IPS DF 6.9 (cell line): ENCODE measurements at regions not wholly inside any gene's neighbourhood (a gene's known extent, or its start where the extent isn't known, plus 50 kb on each side); places are given as distances from the start of the nearest gene placed in this dataset.
A peak's percentile ranks its signal among the peaks of the same experiment; 100 is the strongest.

Experiments
- DNase-seq: peaks from one replicate; pipeline ENCODE4 v3.0.0-alpha.2; 2013; ENCODE audit warnings: low read depth, low spot score
- H3K27ac ChIP-seq: one replicate; pipeline ENCODE4 v1.5.1; 2013; ENCODE audit warnings: low read length, control low read depth
- H3K27me3 ChIP-seq: 2 replicates; pipeline ENCODE4 v1.6.1; 2013; ENCODE audit warnings: mild to moderate bottlenecking, low read length; ENCODE audit not compliant: control insufficient read depth, insufficient read depth
- H3K36me3 ChIP-seq: 2 replicates; pipeline ENCODE4 v1.6.1; 2013; ENCODE audit warnings: low read length; ENCODE audit not compliant: control insufficient read depth, insufficient read depth
- H3K4me1 ChIP-seq: 2 replicates; pipeline ENCODE4 v1.6.1; 2013; ENCODE audit warnings: low read length; ENCODE audit not compliant: control insufficient read depth, insufficient read depth
- H3K4me3 ChIP-seq: 2 replicates; pipeline ENCODE4 v1.5.1; 2013; ENCODE audit warnings: mild to moderate bottlenecking, low read length
- H3K9me3 ChIP-seq: 2 replicates; pipeline ENCODE4 v1.6.1; 2013; ENCODE audit warnings: low read length, inconsistent platforms; ENCODE audit not compliant: control insufficient read depth, insufficient read depth
- WGBS: extraction: QIAGEN DNeasy Blood & Tissue Kit; methylation state at CpG from one replicate; pipeline ENCODE4 v1.1.7; 2013; ENCODE audit warnings: mixed read lengths, missing lambda C conversion rate; ENCODE audit not compliant: insufficient read length, insufficient coverage; 5-methylcytosine and 5-hydroxymethylcytosine counted together

- H3K36me3 ChIP-seq = no peaks in the 10 kb centered on the region
- no peak overlapping the region for H3K27ac ChIP-seq
- no peaks in the 10 kb centered on the region for H3K9me3 ChIP-seq
- no CpG with 5 or more reads among the region's 2 CpGs for WGBS
- H3K4me1 ChIP-seq = no peaks in the 10 kb centered on the region
- H3K27me3 ChIP-seq = no peaks in the 10 kb centered on the region
- DNase-seq = no peak
- H3K4me3 ChIP-seq = no peak overlapping the region
These were observed 624.2 kb upstream of the AGA start for GRCh38 chr4:178066338-178066941.

- H3K27me3 ChIP-seq = no peaks in the 10 kb centered on the region
- no peaks in the 10 kb centered on the region for H3K9me3 ChIP-seq
- H3K4me1 ChIP-seq = no peaks in the 10 kb centered on the region
- H3K36me3 ChIP-seq = no peaks in the 10 kb centered on the region
- no peak overlapping the region for H3K4me3 ChIP-seq
- WGBS = no CpG with 5 or more reads among the region's 4 CpGs
- no peak for DNase-seq
- no peak overlapping the region for H3K27ac ChIP-seq
These were observed 625.9 kb upstream of the AGA start for GRCh38 chr4:178068136-178068535.

DNA sequence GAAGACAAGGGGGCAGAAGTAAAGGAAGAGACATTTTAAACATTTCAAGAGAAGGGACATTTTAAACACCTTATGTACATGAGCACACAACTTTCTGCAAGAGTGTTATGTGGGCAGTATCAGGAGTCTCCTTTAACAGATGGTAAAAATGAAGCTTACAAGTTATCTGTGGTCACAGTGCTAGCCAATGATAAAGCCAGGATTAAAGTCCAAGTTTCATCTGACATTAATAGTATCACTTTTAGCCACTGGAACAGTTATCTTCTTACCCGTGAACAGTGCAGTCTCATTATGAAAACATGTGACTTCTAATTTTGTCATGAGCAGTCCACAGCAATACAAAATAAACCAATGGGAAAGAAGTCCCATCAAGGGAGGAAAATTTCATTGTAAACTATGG, 627.9 kb upstream of the AGA start:
- no peak for DNase-seq
- Histone ChIP-seq H3K9me3 (no peaks in the 10 kb centered on the region), H3K4me3 (no peak overlapping the region), H3K4me1 (no peaks in the 10 kb centered on the region), H3K27me3 (no peaks in the 10 kb centered on the region), H3K27ac (no peak overlapping the region), H3K36me3 (no peaks in the 10 kb centered on the region)
- no CpG with 5 or more reads among the region's 1 CpG for WGBS

DNA sequence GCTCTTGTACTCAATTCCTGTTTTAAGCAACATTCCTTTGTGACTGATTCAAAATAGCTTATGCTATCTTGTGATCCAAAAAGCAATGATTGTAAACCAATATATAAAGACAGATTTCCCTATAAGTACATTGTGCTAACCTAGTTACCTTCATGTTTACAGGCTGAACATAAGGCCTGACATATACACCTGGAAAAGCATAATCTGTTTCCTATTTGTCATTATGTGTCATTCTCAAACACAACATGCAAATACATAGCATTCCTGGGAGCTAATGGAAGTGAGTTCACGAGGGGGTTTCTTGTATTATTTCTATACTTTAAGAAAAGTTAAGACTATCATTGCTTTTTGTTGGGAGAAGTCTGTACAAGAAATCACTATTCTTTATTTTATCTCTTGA, 638.1 kb upstream of the AGA start:
- no peak for DNase-seq
- H3K4me3 ChIP-seq = no peak overlapping the region
- H3K4me1 ChIP-seq = no peaks in the 10 kb centered on the region
- H3K27me3 ChIP-seq = no peaks in the 10 kb centered on the region
- no peak overlapping the region for H3K27ac ChIP-seq
- no CpG with 5 or more reads among the region's 1 CpG for WGBS
- no peaks in the 10 kb centered on the region for H3K36me3 ChIP-seq
- no peaks in the 10 kb centered on the region for H3K9me3 ChIP-seq

GRCh38 chr4:178081176-178081575, 638.9 kb upstream of the AGA start:
- H3K27me3 ChIP-seq = no peaks in the 10 kb centered on the region
- WGBS = 100% methylated on average over 2 of the region's 2 CpGs
- no peaks in the 10 kb centered on the region for H3K4me1 ChIP-seq
- H3K27ac ChIP-seq = no peak overlapping the region
- H3K4me3 ChIP-seq = no peak overlapping the region
- H3K9me3 ChIP-seq = no peaks in the 10 kb centered on the region
- no peaks in the 10 kb centered on the region for H3K36me3 ChIP-seq
- no peak for DNase-seq

GRCh38 chr4:178081896-178082295, 639.7 kb upstream of the AGA start:
- no peak overlapping the region for H3K4me3 ChIP-seq
- no peaks in the 10 kb centered on the region for H3K9me3 ChIP-seq
- H3K36me3 ChIP-seq = no peaks in the 10 kb centered on the region
- no peaks in the 10 kb centered on the region for H3K27me3 ChIP-seq
- no peaks in the 10 kb centered on the region for H3K4me1 ChIP-seq
- no peak overlapping the region for H3K27ac ChIP-seq
- no CpG with 5 or more reads among the region's 3 CpGs for WGBS
- no peak for DNase-seq

GRCh38 chr4:178082906-178083305, 640.7 kb upstream of the AGA start:
- WGBS = no CpG with 5 or more reads among the region's 1 CpG
- Histone ChIP-seq H3K27ac (no peak overlapping the region), H3K4me1 (no peaks in the 10 kb centered on the region), H3K36me3 (no peaks in the 10 kb centered on the region), H3K9me3 (no peaks in the 10 kb centered on the region), H3K4me3 (no peak overlapping the region), H3K27me3 (no peaks in the 10 kb centered on the region)
- DNase-seq = no peak

DNA sequence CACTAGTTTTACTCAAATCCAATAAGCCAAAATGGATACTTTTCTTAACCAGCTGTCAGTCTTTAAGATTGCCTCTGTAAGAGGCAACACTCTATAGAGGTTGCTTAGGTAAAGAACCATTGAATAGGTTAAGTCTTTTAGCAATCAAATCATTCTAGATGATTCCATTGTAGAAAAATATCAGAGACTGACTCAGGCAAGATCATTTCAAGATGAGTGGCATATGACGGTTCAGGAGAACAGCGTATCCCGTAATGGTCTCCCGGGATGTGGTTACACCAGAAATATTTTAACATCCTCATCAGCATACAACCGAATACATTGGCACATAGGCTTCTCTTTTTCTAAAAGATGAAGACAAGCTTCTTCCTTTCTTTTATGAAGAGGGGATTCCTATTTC, 641.7 kb upstream of the AGA start:
- H3K36me3 ChIP-seq = no peaks in the 10 kb centered on the region
- no peaks in the 10 kb centered on the region for H3K9me3 ChIP-seq
- DNase-seq = no peak
- no peak overlapping the region for H3K4me3 ChIP-seq
- WGBS = no CpG with 5 or more reads among the region's 5 CpGs
- no peak overlapping the region for H3K27ac ChIP-seq
- H3K4me1 ChIP-seq = no peaks in the 10 kb centered on the region
- no peaks in the 10 kb centered on the region for H3K27me3 ChIP-seq

DNA sequence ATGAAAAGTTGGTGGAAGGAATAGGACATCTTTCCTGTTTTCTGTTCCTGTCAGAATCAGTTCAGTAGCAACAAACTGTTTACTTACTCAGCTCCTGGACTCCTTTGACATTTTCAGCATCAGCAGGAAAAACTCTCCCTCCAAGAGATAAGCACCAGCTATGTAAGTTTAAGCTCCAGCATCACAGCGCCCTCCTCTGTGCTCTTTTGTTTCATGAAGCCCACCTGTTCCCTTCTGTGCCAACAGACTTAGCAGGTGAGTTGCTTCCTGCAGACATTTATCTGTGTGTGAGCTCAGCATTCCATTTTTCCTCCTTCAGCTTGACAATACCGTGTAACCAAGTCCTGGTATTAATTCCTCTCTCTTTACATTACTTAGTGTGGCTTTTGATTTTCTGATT, 644.1 kb upstream of the AGA start:
- no peak overlapping the region for H3K4me3 ChIP-seq
- DNase-seq = peak; percentile 45
- no peaks in the 10 kb centered on the region for H3K9me3 ChIP-seq
- WGBS = no CpG with 5 or more reads among the region's 2 CpGs
- H3K36me3 ChIP-seq = peaks cover 3% of the 10 kb centered on the region; the same call in 1 of the 2 replicates
- no peaks in the 10 kb centered on the region for H3K4me1 ChIP-seq
- H3K27ac ChIP-seq = no peak overlapping the region
- H3K27me3 ChIP-seq = no peaks in the 10 kb centered on the region

- H3K4me1 ChIP-seq = no peaks in the 10 kb centered on the region
- no peak for DNase-seq
- no peaks in the 10 kb centered on the region for H3K27me3 ChIP-seq
- H3K36me3 ChIP-seq = peaks cover 3% of the 10 kb centered on the region; the same call in 1 of the 2 replicates
- no CpG with 5 or more reads among the region's 20 CpGs for WGBS
- no peak overlapping the region; the same call in 1 of the 2 replicates for H3K4me3 ChIP-seq
- H3K9me3 ChIP-seq = no peaks in the 10 kb centered on the region
- H3K27ac ChIP-seq = no peak overlapping the region
These were observed 648.6 kb upstream of the AGA start for GRCh38 chr4:178090640-178091411.

GRCh38 chr4:178102139-178102538, 659.9 kb upstream of the AGA start:
- Histone ChIP-seq H3K4me3 (no peak overlapping the region), H3K36me3 (no peaks in the 10 kb centered on the region), H3K27ac (no peak overlapping the region), H3K9me3 (no peaks in the 10 kb centered on the region), H3K4me1 (0 out of 2 replicates have a peak, but pooled peaks cover 1% of the 10 kb centered on the region), H3K27me3 (no peaks in the 10 kb centered on the region)
- no peak for DNase-seq
- WGBS = no CpG with 5 or more reads among the region's 5 CpGs
